HG02610 (cell line): ENCODE measurements at regions not wholly inside any gene's neighbourhood (a gene's known extent, or its start where the extent isn't known, plus 50 kb on each side); places are given as distances from the start of the nearest gene placed in this dataset.
"Not testable (repeated sequence)": the region's sequence is repeated elsewhere in the genome, so short reads cannot be mapped to it uniquely, and the experiment has no call there.

ENCODE experiments used
- ATAC-seq: cut with Tn5 transposase; IDR thresholded peaks from one replicate; pipeline ENCODE4 v1.9.1; 2021; ENCODE audit warnings: mild to moderate bottlenecking, moderate library complexity; ENCODE audit not compliant: unreplicated experiment

- ATAC-seq: no peak
These were observed 79.0 kb upstream of the CDH7 start for GRCh38 chr18:65671621-65672415.

DNA sequence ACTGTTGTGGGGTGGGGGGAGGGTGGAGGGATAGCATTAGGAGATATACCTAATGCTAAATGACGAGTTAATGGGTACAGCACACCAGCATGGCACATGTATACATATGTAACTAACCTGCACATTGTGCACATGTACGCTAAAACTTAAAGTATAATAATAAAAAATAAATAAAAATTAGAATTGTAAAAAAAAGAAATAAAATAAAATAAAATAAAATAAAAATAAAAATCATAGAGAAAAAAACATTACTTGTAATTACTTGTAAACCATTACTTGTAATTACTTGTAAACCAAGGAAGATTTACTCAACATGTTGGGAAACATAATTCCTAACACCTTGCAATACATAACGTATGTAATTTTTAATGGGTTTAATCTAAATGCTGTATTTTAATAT lies 80.7 kb upstream of the CDH7 start:
- ATAC-seq: not testable (repeated sequence)

GRCh38 chr18:65661391-65661790 lies 89.4 kb upstream of the CDH7 start:
- no peak for ATAC-seq

GRCh38 chr18:65659912-65660311 lies 90.9 kb upstream of the CDH7 start:
- no peak for ATAC-seq

DNA sequence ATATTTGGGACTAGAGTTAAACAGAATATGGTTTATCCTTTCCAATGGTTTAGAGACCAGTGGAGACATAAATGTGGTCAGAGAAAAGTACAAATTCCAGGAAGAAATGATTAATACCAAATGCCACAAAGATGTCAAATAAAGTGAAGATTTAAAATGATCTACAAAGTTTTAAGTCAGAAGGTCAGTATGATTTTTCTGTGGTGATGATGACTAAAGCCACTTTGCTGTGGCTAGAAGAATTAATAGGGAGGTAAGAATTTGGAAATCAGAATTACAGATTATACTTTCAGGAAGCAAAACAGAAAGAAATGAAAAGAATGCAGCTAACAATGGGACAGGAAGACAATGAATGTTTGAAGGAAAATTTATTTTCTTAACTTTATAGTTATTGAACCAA lies 91.5 kb upstream of the CDH7 start:
- no peak for ATAC-seq

- no peak for ATAC-seq
These were observed 99.6 kb upstream of the CDH7 start for GRCh38 chr18:65651192-65651591.

DNA sequence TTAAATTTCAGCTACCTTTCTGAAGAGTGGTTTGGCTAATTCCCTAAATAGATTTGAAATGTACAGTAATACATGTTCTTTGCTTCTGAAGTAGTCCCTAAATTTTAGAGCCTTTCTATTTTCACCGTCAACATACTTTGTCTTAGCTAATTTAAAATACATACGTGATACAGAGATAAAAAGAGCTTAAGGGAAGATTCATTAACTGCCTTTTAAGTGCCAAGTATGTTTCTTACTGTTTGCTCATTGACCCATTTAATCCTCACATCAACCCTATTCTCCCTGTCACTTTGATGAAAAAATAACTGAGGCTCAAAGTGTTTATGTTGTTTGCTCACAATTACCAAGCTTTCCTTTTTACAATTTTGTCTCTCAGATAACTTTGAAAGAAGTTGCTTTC lies 118.6 kb upstream of the CDH7 start:
- ATAC-seq: no peak

DNA sequence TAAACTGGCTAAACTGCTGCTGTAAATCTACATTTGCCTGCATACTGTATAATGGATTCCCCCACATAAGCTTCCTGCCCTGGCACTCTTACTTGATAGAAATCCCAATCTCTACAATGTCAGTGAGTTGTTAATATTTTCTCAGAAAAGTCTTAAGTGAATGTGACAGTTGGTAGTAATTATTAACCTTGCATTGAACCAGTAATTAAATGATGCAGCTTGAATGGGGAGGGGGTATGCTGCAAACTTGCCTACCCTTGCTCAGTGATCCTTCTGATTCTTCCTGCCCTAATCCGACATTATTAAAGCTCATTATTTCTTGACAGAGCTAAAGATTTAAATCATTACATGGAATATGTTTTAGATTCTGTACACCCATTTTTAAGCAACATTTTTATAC lies 119.0 kb upstream of the CDH7 start:
- no peak for ATAC-seq

- no peak for ATAC-seq
These were observed 122.4 kb upstream of the CDH7 start for GRCh38 chr18:65628390-65628789.

GRCh38 chr18:65623676-65624075 lies 127.1 kb upstream of the CDH7 start:
- no peak for ATAC-seq

DNA sequence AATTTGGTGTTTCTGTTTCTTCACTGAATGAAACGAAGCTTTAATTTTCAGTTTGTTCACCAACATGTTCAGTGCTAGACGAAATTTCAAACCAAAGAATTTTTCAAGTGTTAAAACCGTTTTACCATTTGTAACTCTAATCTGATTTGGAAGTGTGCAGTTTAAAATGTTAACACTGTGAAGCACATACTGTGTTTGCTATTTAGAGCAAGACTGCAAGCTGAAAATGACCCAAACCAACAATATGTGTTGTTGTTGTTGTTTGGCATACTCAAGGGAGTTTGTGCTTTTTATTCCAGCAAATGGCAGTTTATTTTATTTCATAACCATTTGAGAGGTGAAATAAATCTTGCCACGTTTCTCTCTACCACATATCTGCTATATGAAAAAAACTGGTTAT lies 128.4 kb upstream of the CDH7 start:
- ATAC-seq: no peak

DNA sequence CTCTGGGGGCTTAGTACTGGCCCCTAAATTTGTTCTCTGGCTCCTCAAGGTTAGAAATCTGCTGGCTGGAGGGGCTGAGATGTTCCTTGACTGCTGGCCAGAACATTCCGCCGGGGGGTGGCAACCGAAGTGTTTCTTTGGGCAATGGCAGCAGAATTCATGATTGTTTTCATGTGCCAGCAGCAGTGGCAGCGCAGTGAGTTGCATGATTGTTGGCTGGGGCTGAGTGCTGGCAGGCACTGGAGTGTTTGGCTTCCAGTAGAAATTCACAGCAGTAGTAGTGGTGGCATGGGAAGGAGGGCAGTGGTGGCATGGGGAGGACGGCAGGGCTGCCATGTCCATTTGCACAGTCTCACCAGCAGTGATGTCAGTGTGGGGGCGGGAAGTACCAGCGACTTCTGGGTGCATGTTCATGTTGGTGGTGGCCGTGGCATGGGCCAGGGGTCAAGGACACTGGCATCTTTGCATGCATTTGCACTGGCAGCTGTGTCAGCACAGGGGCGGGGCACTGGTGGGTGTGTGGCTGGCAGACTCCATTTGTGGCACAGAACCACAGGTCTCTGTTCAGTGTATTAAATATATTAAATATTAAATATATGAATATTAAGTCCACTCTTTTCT lies 130.6 kb upstream of the CDH7 start:
- no peak for ATAC-seq

- ATAC-seq: no peak
These were observed 139.9 kb upstream of the CDH7 start for GRCh38 chr18:65610939-65611338.

DNA sequence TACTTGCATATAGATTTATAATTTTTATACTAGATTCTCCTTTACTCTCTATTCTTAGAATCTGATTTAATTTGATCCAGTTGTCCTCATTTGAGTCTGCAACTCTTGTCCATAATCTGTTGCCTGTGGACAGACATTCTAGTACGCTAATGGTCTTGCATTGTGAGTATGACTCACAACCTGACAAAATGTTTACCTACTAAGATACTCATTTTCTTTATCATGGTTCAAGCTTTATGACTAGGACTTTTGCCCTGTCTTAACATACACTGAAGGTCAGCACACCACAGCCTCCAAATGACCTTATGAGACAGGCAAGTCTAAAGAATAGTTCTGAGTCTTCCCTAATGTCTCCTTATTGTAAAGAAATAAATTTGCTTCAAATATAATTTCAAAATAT lies 142.3 kb upstream of the CDH7 start:
- no peak for ATAC-seq

GRCh38 chr18:65607161-65607560 lies 143.7 kb upstream of the CDH7 start:
- no peak for ATAC-seq

DNA sequence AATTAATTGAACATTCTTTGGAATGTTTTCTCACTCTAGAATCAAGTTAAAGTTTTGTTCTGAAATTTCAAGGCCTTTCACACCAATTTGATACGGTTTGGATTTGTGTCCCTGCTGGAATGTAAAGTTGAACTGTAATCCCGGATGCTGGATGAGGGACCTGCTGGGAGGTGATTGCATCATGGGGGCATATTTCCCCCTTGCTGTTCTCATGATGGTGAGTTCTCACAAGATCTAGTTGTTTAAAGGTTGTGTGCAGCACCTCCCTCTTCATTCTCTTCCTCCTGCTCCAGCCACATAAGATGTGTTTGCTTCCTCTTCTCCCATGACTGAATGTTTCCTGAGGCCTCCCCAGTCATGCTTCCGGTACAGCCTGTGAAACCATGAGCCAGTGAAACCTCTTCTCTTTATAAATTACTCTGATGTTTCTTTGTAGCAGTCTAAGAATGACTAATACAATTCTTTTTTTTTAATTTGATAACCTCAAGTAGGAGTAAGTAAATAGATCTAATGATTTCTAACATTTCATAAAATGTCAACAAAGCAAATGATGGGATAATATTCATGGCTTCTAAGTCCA lies 144.2 kb upstream of the CDH7 start:
- no peak for ATAC-seq

GRCh38 chr18:65605352-65605751 lies 145.5 kb upstream of the CDH7 start:
- not testable (repeated sequence) for ATAC-seq

GRCh38 chr18:65601775-65602174 lies 149.0 kb upstream of the CDH7 start:
- no peak for ATAC-seq

- no peak for ATAC-seq
These were observed 158.4 kb upstream of the CDH7 start for GRCh38 chr18:65592435-65592834.

GRCh38 chr18:65587491-65587890 lies 163.3 kb upstream of the CDH7 start:
- ATAC-seq: peak; percentile 50

GRCh38 chr18:65582094-65582493 lies 168.7 kb upstream of the CDH7 start:
- ATAC-seq: not testable (repeated sequence)

GRCh38 chr18:65568866-65569265 lies 181.9 kb upstream of the CDH7 start:
- ATAC-seq: no peak
